ENCODE measurements at regions not wholly inside any gene's neighbourhood (a gene's known extent, or its start where the extent isn't known, plus 50 kb on each side); places are given as distances from the start of the nearest gene placed in this dataset.

GRCh38 chr5:110088676-110089436 is 399.1 kb downstream of the MAN2A1 start:
- TF ChIP-seq CTCF (IDR thresholded peaks at IDR 0.05), result no peak
- TF ChIP-seq POLR2A (IDR thresholded peaks at IDR 0.05), result no peak
